ENCODE measurements at regions not wholly inside any gene's neighbourhood (a gene's known extent, or its start where the extent isn't known, plus 50 kb on each side); places are given as distances from the start of the nearest gene placed in this dataset.
A peak's percentile ranks its signal among the peaks of the same experiment; 100 is the strongest.

GRCh38 chr11:110787680-110788079 lies 75.4 kb upstream of the ARHGAP20 start:
- no peak for DNase-seq (ENCODE audit: low read depth in 2 of 2)

- no peak for DNase-seq (ENCODE audit: low read depth in 2 of 2)
Measured at GRCh38 chr11:110786226-110786902, 74.1 kb upstream of the ARHGAP20 start.

DNA sequence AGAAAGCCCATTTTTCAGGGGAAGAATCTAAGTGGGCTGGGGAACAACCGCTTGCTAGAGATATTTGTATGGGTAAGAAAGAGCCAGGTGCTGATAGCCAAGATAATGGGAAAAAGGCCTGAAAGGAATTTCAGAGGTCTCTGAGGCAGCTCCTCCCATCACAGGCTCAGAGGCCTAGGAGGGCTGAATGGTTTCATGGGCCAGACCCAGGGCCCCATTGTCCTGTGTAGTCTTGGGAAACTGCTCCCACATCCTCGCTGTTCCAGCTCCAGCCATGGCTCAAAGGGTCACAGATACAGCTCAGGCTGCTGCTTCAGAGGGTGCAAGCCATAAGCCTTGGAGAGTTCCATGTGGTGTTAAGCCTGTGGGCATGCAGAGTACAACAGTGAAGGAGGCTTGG lies 73.2 kb upstream of the ARHGAP20 start:
- no peak for DNase-seq (ENCODE audit: low read depth in 2 of 2)

GRCh38 chr11:110782616-110783015 lies 70.4 kb upstream of the ARHGAP20 start:
- no peak for DNase-seq (ENCODE audit: low read depth in 2 of 2)

DNA sequence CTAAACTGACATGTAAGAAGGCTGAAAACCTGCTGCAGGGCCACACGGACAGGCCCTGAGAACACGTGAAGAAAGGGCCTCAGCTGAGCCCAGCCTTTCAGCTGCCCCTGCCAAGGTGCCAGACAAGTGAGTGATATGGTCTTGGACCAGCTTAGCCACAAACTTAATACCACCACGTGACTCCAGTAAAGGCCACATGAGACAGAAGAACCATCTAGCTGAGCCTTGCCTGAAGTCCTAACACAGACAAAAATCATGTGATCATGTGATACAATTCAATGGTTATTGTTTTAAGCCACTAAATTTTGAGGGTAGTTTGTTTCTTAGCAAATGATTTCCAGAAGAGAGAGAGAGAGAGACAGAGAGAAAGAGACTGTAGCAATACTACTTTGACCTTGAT lies 66.9 kb upstream of the ARHGAP20 start:
- no peak for DNase-seq (ENCODE audit: low read depth in 2 of 2)

GRCh38 chr11:110778343-110778742 lies 66.1 kb upstream of the ARHGAP20 start:
- no peak for DNase-seq (ENCODE audit: low read depth in 2 of 2)

DNA sequence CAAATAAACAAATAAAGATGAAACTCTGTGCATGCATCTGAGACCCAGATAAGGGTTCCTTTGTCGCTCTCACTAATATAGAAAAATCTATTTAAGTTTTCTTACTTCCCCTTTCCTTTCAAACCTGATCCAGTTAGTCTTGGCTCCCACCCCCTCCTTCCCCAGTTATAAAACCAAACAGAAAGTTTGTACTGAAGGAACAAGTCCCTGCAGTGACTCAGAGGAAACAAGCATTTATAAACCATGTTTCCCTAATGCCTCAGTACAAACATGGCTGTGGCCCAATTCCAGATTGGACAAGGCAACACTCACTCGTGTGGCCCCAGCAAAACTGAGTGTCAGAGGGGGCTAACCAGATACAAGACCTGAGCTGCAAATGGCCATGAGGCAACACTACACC lies 65.5 kb upstream of the ARHGAP20 start:
- no peak for DNase-seq (ENCODE audit: low read depth in 2 of 2)

- DNase-seq (ENCODE audit: low read depth in 2 of 2), result no peak
Measured at GRCh38 chr11:110776081-110776480, 63.8 kb upstream of the ARHGAP20 start.

DNA sequence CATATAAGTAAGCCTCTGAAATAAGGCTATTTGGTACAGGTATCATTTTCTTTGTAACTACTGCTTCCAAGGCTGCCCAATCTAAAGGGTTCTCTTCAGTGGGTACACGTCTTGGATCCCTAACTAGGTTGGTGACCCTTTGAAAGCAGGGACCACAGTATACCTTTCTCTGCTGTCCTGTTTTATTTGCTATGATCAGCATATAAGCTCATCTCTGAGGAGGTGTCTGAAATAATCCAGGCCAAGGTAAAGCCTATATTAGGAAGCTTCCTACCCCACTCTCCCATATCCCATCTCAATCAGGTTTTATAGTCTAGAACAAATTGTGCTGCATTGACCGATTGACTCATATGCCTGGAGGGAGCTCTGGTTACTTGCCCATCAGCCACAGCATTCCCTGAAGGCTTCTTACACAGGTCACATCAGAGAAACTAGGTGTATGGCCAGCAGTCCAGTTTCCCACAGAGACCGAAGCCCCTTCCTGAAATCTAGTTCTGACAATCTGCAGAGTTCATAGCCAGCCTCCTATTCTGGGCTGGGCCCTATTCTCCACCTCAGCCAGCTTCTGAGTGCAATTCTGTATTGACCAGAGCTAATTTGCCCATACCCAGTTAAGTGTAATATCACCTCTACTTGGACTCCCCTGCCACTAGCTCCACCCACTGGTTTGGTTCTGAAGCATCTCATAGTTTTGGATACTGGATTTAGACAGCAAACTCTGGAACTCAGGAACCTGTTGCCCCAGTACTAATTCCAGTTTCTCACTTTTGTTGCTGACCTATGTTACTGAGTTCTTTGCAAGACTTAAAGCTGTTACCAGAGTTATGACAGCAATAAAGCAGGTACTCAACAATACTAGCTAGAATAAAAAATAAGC lies 62.1 kb upstream of the ARHGAP20 start:
- no peak for DNase-seq (ENCODE audit: low read depth in 2 of 2)

- no peak for DNase-seq (ENCODE audit: low read depth in 2 of 2)
Measured at GRCh38 chr11:110773442-110773841, 61.2 kb upstream of the ARHGAP20 start.

DNA sequence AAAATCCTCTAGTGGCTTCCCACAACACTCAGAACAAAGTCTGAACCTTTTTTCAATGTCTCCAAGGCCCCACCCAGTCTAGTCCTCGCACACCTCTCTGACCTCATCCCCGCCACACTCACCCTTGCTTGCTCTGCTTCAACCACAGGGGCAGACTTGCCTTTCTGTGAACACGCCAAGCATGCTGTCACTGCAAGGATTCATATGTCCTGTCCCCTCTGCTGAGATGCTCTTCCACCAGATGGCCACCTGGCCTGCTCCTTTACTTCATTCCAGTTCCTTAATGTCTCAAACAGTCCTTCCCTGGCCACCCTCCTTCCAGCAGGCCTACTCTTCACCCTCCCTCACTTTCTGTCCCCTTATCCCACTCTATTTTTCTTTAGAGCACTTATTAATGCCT lies 60.6 kb upstream of the ARHGAP20 start:
- DNase-seq (ENCODE audit: low read depth in 2 of 2), result no peak

DNA sequence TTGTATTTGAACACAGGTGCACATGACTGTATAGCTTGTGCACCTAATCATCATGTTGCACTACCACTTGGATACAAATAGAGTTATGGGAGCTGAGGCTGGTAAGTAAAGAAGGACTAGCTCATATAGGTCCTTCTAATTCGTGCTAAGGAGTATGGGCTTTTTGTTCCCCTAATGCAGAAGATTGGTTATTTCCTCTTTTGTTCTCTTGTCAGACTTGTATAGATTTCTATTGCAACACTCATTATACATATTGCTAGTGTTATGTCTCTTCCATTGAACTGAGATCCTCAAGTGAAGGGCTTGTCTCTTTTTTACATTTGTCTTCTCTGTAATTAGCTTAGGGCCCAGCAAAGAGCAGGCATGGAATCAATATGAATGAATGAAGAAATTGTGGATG lies 54.1 kb upstream of the ARHGAP20 start:
- no peak for DNase-seq (ENCODE audit: low read depth in 2 of 2)

- no peak for DNase-seq (ENCODE audit: low read depth in 2 of 2)
Measured at GRCh38 chr11:110764485-110764884, 52.2 kb upstream of the ARHGAP20 start.

- peak; percentile 40 to 45 for DNase-seq (ENCODE audit: low read depth in 2 of 2)
Measured at GRCh38 chr11:110763249-110764011, 51.2 kb upstream of the ARHGAP20 start.

DNA sequence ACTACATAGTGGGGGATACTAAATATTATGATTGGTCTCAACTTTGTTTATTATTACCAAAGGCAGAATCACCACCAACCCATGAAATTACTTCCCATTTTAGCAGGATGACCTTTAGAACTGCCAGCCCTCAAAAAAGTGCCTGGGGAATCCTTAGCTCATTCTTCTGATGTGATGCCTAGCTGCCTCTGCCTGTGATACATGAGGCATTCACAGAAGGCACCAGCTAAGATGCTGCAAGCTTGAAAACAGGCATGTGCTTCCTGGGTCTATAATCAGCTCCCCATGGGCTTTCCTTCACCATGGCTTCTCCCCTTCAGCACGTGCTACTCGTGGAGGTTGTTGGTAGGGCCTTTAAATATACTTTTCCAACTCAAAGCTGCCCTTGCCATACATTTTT lies 50.4 kb upstream of the ARHGAP20 start:
- no peak for DNase-seq (ENCODE audit: low read depth in 2 of 2)

All from fibroblast of skin of left quadriceps (primary cell).